Mesothelial cell of epicardium (in vitro differentiated cells): ENCODE measurements at regions not wholly inside any gene's neighbourhood (a gene's known extent, or its start where the extent isn't known, plus 50 kb on each side); places are given as distances from the start of the nearest gene placed in this dataset.

Experiments
- DNase-seq, 2 experiments: peaks; one replicate each; pipeline ENCODE4 v3.0.0; 2021; ENCODE audit warnings: low spot score in 2 of 2; ENCODE audit not compliant: unreplicated experiment in 2 of 2
- H3K27ac Mint-ChIP-seq: 2 replicates; pipeline ENCODE4 v1.8.0; 2021; ENCODE audit warnings: mixed read lengths
- H3K27me3 Mint-ChIP-seq: 2 replicates; pipeline ENCODE4 v1.8.0; 2021; ENCODE audit warnings: low read depth, mixed read lengths
- H3K36me3 Mint-ChIP-seq: 2 replicates; pipeline ENCODE4 v1.8.0; 2021; ENCODE audit warnings: mixed read lengths
- H3K4me1 Mint-ChIP-seq: 2 replicates; pipeline ENCODE4 v1.8.0; 2021; ENCODE audit warnings: mixed read lengths
- H3K4me3 Mint-ChIP-seq: 2 replicates; pipeline ENCODE4 v1.8.0; 2021; ENCODE audit warnings: mild to moderate bottlenecking, moderate library complexity, mixed read lengths
- H3K9me3 Mint-ChIP-seq: 2 replicates; pipeline ENCODE4 v1.8.0; 2021; ENCODE audit warnings: mixed read lengths
- CTCF ChIP-seq: fragments of 200-600 bp; sonication (generic); IDR thresholded peaks from one replicate; pipeline ENCODE4 v1.5.0; 2021; ENCODE audit warnings: antibody characterized with exemption; ENCODE audit not compliant: unreplicated experiment

GRCh38 chr15:95563634-95564033 lies 766.9 kb upstream of the NR2F2 start:
- no peaks in the 10 kb centered on the region for H3K27me3 Mint-ChIP-seq
- H3K9me3 Mint-ChIP-seq: peaks cover 3% of the 10 kb centered on the region
- DNase-seq: no peak
- no peaks in the 10 kb centered on the region for H3K36me3 Mint-ChIP-seq
- no peak overlapping the region for H3K27ac Mint-ChIP-seq
- H3K4me3 Mint-ChIP-seq: no peak overlapping the region
- TF ChIP-seq CTCF: no peak
- peaks cover 23% of the 10 kb centered on the region for H3K4me1 Mint-ChIP-seq

- Mint-ChIP-seq H3K9me3 (peaks cover 3% of the 10 kb centered on the region), H3K4me1 (peaks cover 11% of the 10 kb centered on the region), H3K4me3 (no peak overlapping the region), H3K36me3 (no peaks in the 10 kb centered on the region), H3K27me3 (no peaks in the 10 kb centered on the region), H3K27ac (no peak overlapping the region)
- no peak for DNase-seq
- no peak for TF ChIP-seq CTCF
Measured at GRCh38 chr15:95565016-95565600, 765.4 kb upstream of the NR2F2 start.

GRCh38 chr15:95565690-95566089 lies 764.8 kb upstream of the NR2F2 start:
- H3K27ac Mint-ChIP-seq: no peak overlapping the region
- no peak for DNase-seq
- H3K27me3 Mint-ChIP-seq: no peaks in the 10 kb centered on the region
- no peak for TF ChIP-seq CTCF
- H3K36me3 Mint-ChIP-seq: no peaks in the 10 kb centered on the region
- no peak overlapping the region for H3K4me3 Mint-ChIP-seq
- H3K9me3 Mint-ChIP-seq: peaks cover 6% of the 10 kb centered on the region
- peaks cover 11% of the 10 kb centered on the region for H3K4me1 Mint-ChIP-seq

- no peak for TF ChIP-seq CTCF
- Mint-ChIP-seq H3K4me1 (peaks cover 1% of the 10 kb centered on the region), H3K9me3 (peaks cover 20% of the 10 kb centered on the region), H3K27ac (no peak overlapping the region), H3K36me3 (peaks cover 9% of the 10 kb centered on the region), H3K27me3 (no peaks in the 10 kb centered on the region), H3K4me3 (no peak overlapping the region)
- DNase-seq: no peak
Measured at GRCh38 chr15:95567686-95568085, 762.8 kb upstream of the NR2F2 start.

- peaks cover 10% of the 10 kb centered on the region for H3K36me3 Mint-ChIP-seq
Measured at GRCh38 chr15:95574053-95574452, 756.4 kb upstream of the NR2F2 start.

More at GRCh38 chr15:95574053-95574452, 756.4 kb upstream of the NR2F2 start:
- H3K27me3 Mint-ChIP-seq: no peaks in the 10 kb centered on the region
- peaks cover 27% of the 10 kb centered on the region for H3K4me1 Mint-ChIP-seq
- H3K4me3 Mint-ChIP-seq: no peak overlapping the region
- no peak overlapping the region for H3K27ac Mint-ChIP-seq
- DNase-seq: no peak
- H3K9me3 Mint-ChIP-seq: peaks cover 23% of the 10 kb centered on the region
- no peak for TF ChIP-seq CTCF
